ENCODE measurements at regions not wholly inside any gene's neighbourhood (a gene's known extent, or its start where the extent isn't known, plus 50 kb on each side); places are given as distances from the start of the nearest gene placed in this dataset.

- no peak overlapping the region for H3K9ac ChIP-seq (ENCODE audit: low read length)
- H3K4me3 ChIP-seq (ENCODE audit: low read length) = no peak overlapping the region
- TF ChIP-seq, protein P1, sequence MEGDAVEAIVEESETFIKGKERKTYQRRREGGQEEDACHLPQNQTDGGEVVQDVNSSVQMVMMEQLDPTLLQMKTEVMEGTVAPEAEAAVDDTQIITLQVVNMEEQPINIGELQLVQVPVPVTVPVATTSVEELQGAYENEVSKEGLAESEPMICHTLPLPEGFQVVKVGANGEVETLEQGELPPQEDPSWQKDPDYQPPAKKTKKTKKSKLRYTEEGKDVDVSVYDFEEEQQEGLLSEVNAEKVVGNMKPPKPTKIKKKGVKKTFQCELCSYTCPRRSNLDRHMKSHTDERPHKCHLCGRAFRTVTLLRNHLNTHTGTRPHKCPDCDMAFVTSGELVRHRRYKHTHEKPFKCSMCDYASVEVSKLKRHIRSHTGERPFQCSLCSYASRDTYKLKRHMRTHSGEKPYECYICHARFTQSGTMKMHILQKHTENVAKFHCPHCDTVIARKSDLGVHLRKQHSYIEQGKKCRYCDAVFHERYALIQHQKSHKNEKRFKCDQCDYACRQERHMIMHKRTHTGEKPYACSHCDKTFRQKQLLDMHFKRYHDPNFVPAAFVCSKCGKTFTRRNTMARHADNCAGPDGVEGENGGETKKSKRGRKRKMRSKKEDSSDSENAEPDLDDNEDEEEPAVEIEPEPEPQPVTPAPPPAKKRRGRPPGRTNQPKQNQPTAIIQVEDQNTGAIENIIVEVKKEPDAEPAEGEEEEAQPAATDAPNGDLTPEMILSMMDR (IDR thresholded peaks at IDR 0.05; ENCODE audit: low read depth, low read length) = no peak
- TF ChIP-seq EZH2phosphoT487 (IDR thresholded peaks at IDR 0.05; ENCODE audit: low read depth) = no peak
- no peaks in the 10 kb centered on the region for H3K4me1 ChIP-seq (ENCODE audit: low read length)
- H3K27ac ChIP-seq (ENCODE audit: low read length) = no peak overlapping the region
- no peaks in the 10 kb centered on the region for H3K9me3 ChIP-seq (ENCODE audit: insufficient read depth, low read length)
- H2AFZ ChIP-seq (ENCODE audit: low read depth, low read length) = no peak overlapping the region
- no peaks in the 10 kb centered on the region for H3K27me3 ChIP-seq (ENCODE audit: low read depth, low read length)
- H3K4me2 ChIP-seq (ENCODE audit: low read length) = no peak overlapping the region
- no peaks in the 10 kb centered on the region for H3K79me2 ChIP-seq (ENCODE audit: low read length)
- H3K36me3 ChIP-seq (replicated peaks; ENCODE audit: low read depth, low read length) = no peaks in the 10 kb centered on the region
- no peaks in the 10 kb centered on the region for H4K20me1 ChIP-seq (ENCODE audit: insufficient read depth, low read length)
Measured at GRCh38 chrX:39670281-39670680, 427.5 kb downstream of the BCOR start.

DNA sequence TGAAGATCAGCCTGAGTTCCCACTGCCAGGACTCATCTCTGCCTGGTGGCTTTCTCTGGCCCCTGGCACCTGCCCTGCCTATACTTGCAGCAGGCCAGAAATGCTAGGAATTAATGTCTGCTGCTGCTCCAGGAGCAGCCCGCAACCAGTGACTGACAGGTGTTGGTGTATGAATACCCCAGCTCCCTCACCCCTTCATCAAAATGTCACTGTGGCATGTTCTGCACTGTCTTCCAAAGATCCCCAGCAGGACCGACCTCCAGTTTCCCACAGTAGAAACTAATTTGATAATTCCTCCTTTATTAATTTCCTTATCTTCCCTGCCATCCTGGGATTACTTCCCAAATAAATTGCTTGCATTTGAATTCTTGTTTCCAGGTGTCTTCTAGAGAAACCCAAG lies 425.4 kb downstream of the BCOR start:
- no peaks in the 10 kb centered on the region for H4K20me1 ChIP-seq (ENCODE audit: insufficient read depth, low read length)

GRCh38 chrX:39674490-39675161 lies 423.1 kb downstream of the BCOR start:
- Histone ChIP-seq H3K4me3 (ENCODE audit: low read length) (no peak overlapping the region), H3K4me1 (ENCODE audit: low read length) (no peaks in the 10 kb centered on the region), H3K27me3 (ENCODE audit: low read depth, low read length) (no peaks in the 10 kb centered on the region), H3K27ac (ENCODE audit: low read length) (no peak overlapping the region), H3K4me2 (ENCODE audit: low read length) (no peak overlapping the region), H3K9ac (ENCODE audit: low read length) (no peak overlapping the region), H4K20me1 (ENCODE audit: insufficient read depth, low read length) (no peaks in the 10 kb centered on the region), H3K36me3 (replicated peaks; ENCODE audit: low read depth, low read length) (no peaks in the 10 kb centered on the region), H3K9me3 (ENCODE audit: insufficient read depth, low read length) (no peaks in the 10 kb centered on the region), H2AFZ (ENCODE audit: low read depth, low read length) (no peak overlapping the region), H3K79me2 (ENCODE audit: low read length) (no peaks in the 10 kb centered on the region)
- TF ChIP-seq EZH2phosphoT487 (IDR thresholded peaks at IDR 0.05; ENCODE audit: low read depth) = no peak

More for the DNA sequence above, 425.4 kb downstream of the BCOR start:
- Histone ChIP-seq H3K4me2 (ENCODE audit: low read length) (no peak overlapping the region), H3K4me3 (ENCODE audit: low read length) (no peak overlapping the region), H3K27me3 (ENCODE audit: low read depth, low read length) (no peaks in the 10 kb centered on the region), H3K36me3 (replicated peaks; ENCODE audit: low read depth, low read length) (no peaks in the 10 kb centered on the region), H3K9ac (ENCODE audit: low read length) (no peak overlapping the region), H3K9me3 (ENCODE audit: insufficient read depth, low read length) (no peaks in the 10 kb centered on the region), H2AFZ (ENCODE audit: low read depth, low read length) (no peak overlapping the region), H3K4me1 (ENCODE audit: low read length) (no peaks in the 10 kb centered on the region), H3K27ac (ENCODE audit: low read length) (no peak overlapping the region), H3K79me2 (ENCODE audit: low read length) (no peaks in the 10 kb centered on the region)
- TF ChIP-seq EZH2phosphoT487 (IDR thresholded peaks at IDR 0.05; ENCODE audit: low read depth) = no peak
- TF ChIP-seq, protein P1 (IDR thresholded peaks at IDR 0.05; ENCODE audit: low read depth, low read length) = no peak

DNA sequence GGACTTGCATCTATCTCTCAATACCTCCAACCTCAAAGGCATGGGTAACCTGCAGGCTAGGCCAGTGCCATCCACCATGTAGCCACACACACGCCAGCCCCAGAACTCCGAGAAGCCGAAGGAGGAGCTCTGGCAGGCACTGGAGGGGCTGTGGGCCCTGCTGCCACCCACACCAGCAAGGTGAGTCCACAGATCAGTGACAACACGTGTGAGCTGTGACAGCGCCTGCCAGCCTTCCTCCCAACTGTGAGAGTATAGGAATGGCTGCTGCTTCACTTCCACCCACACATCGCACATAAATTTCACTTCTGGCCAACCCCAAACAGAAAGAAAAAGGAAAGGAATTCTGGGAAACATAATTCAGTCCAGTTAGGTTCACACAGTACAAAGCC lies 422.6 kb downstream of the BCOR start:
- no peaks in the 10 kb centered on the region for H3K4me1 ChIP-seq (ENCODE audit: low read length)
- H3K4me3 ChIP-seq (ENCODE audit: low read length) = no peak overlapping the region
- no peaks in the 10 kb centered on the region for H4K20me1 ChIP-seq (ENCODE audit: insufficient read depth, low read length)
- no peak overlapping the region for H3K9ac ChIP-seq (ENCODE audit: low read length)
- H2AFZ ChIP-seq (ENCODE audit: low read depth, low read length) = no peak overlapping the region
- H3K27me3 ChIP-seq (ENCODE audit: low read depth, low read length) = no peaks in the 10 kb centered on the region
- no peaks in the 10 kb centered on the region for H3K79me2 ChIP-seq (ENCODE audit: low read length)
- TF ChIP-seq, protein P1 (IDR thresholded peaks at IDR 0.05; ENCODE audit: low read depth, low read length) = no peak
- TF ChIP-seq EZH2phosphoT487 (IDR thresholded peaks at IDR 0.05; ENCODE audit: low read depth) = no peak
- no peaks in the 10 kb centered on the region for H3K9me3 ChIP-seq (ENCODE audit: insufficient read depth, low read length)
- no peaks in the 10 kb centered on the region for H3K36me3 ChIP-seq (replicated peaks; ENCODE audit: low read depth, low read length)
- no peak overlapping the region for H3K27ac ChIP-seq (ENCODE audit: low read length)
- no peak overlapping the region for H3K4me2 ChIP-seq (ENCODE audit: low read length)

Data from OCI-LY3 (cell line).